ENCODE measurements at regions not wholly inside any gene's neighbourhood (a gene's known extent, or its start where the extent isn't known, plus 50 kb on each side); places are given as distances from the start of the nearest gene placed in this dataset.

DNA sequence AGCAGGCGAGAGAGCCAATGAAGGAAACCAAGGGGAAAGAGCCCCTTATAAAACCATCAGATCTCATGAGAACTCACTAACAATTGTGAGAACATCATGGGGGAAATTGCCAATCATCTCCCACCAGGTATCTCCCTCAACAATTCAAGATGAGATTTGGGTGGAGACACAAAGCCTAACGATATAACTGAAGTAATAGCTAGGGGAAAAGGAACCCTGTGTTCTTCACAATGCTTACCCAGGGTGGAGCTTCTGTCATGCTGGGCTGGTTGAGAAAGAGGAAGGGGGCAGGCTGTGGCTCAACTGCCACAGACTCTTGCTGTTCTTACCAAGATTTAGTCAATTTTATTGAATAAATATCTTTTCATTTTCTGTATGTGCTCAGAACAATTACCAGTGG is 392.1 kb upstream of the HS6ST1 start:
- Mint-ChIP-seq H3K27ac (no peak overlapping the region), H3K4me1 (no peaks in the 10 kb centered on the region), H3K4me3 (no peak overlapping the region), H3K36me3 (peaks cover 0 to 6% (median 0%) of the 10 kb centered on the region in 3 donors), H3K9me3 (peaks cover 16 to 38% (median 25%) of the 10 kb centered on the region in 5 donors), H3K27me3 (peaks cover 11 to 15% of the 10 kb centered on the region in 2 donors)
- POLR2A ChIA-PET = no interaction called here
- H3K36me3 ChIP-seq (ENCODE audit: insufficient read depth, low read length) = no peaks in the 10 kb centered on the region
- DNase-seq = no peak
- H3K27ac ChIP-seq (ENCODE audit: low read depth, low read length) = no peak overlapping the region
- no peaks in the 10 kb centered on the region for H3K27me3 ChIP-seq (ENCODE audit: insufficient read depth, low read length, poor library complexity, severe bottlenecking)
- H3K4me3 ChIP-seq (ENCODE audit: low read length) = no peak overlapping the region
- H3K4me1 ChIP-seq (ENCODE audit: insufficient read depth, low read length) = no peaks in the 10 kb centered on the region
- H3K9me3 ChIP-seq (ENCODE audit: low read length) = no peaks in the 10 kb centered on the region
- CTCF ChIA-PET = no interaction called here

DNA sequence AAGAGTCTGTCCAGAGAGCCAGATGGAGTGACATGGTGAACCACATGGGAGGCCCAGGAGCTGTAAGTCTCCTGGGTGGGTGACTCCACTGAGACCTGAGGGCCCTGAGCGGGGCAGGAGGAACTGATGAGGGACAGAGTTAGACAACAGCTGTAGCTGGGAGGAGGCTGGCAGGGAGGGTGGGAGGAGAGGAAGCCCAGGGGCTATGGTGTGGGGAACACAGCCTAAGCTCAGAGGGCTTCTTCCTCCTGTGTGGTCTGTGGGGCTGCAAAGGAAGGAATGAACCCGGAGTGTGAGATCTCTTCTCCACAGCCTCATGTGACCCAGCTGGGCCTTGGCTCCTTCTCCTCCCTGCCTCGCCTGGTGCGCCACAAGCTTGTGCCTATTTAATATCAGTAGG is 395.6 kb upstream of the HS6ST1 start:
- H3K4me3 ChIP-seq (ENCODE audit: low read length) = no peak overlapping the region
- Mint-ChIP-seq H3K36me3 (peaks cover 0 to 1% (median 0%) of the 10 kb centered on the region in 3 donors), H3K27ac (no peak overlapping the region), H3K27me3 (peaks cover 17 to 38% of the 10 kb centered on the region in 2 donors), H3K4me3 (no peak overlapping the region), H3K9me3 (peaks cover 2 to 12% (median 9%) of the 10 kb centered on the region in 5 donors), H3K4me1 (no peaks in the 10 kb centered on the region)
- ChIA-PET POLR2A (no interaction called here), CTCF (interaction anchor here (1.1 kb wide), 1 partner anchor 25 kb away, joined by 4 read pairs; no protein-coding TSS in a partner anchor)
- no peaks in the 10 kb centered on the region for H3K27me3 ChIP-seq (ENCODE audit: insufficient read depth, low read length, poor library complexity, severe bottlenecking)
- H3K4me1 ChIP-seq (ENCODE audit: insufficient read depth, low read length) = no peaks in the 10 kb centered on the region
- H3K9me3 ChIP-seq (ENCODE audit: low read length) = no peaks in the 10 kb centered on the region
- no peak overlapping the region for H3K27ac ChIP-seq (ENCODE audit: low read depth, low read length)
- DNase-seq = no peak
- H3K36me3 ChIP-seq (ENCODE audit: insufficient read depth, low read length) = no peaks in the 10 kb centered on the region

DNA sequence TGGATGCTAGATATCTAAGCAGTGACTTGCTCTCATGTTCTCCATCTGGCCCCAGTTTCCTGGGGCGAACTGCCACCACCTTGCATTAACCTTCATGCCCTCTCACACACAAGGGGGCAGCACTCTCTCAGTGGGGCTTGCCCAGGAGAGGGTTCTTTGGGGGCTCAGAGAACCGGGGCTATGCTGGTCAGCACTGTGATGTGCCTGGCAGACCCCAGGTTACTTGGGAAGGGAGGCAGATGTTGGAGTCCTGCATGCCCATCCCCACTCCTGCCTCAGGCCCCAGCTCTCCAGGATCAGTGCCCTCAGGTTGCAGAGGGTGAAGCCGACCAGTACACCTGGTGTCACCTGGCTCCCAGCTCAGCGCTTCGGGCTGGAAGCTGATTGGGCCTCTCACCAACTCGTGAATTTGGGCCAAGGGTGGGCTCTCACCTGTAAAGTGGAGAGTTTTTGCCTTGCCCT is 396.2 kb upstream of the HS6ST1 start:
- ChIA-PET CTCF (interaction anchor here (1.1 kb wide), 1 partner anchor 24 kb away, joined by 4 read pairs; no protein-coding TSS in a partner anchor), POLR2A (no interaction called here)
- H3K27ac ChIP-seq (ENCODE audit: low read depth, low read length) = no peak overlapping the region
- H3K27me3 ChIP-seq (ENCODE audit: insufficient read depth, low read length, poor library complexity, severe bottlenecking) = no peaks in the 10 kb centered on the region
- no peaks in the 10 kb centered on the region for H3K9me3 ChIP-seq (ENCODE audit: low read length)
- Mint-ChIP-seq H3K36me3 (no peaks in the 10 kb centered on the region), H3K27me3 (peaks cover 17 to 38% of the 10 kb centered on the region in 2 donors), H3K27ac (no peak overlapping the region), H3K4me3 (no peak overlapping the region), H3K9me3 (peaks cover 0 to 10% (median 7%) of the 10 kb centered on the region in 5 donors), H3K4me1 (no peaks in the 10 kb centered on the region)
- H3K36me3 ChIP-seq (ENCODE audit: insufficient read depth, low read length) = no peaks in the 10 kb centered on the region
- H3K4me1 ChIP-seq (ENCODE audit: insufficient read depth, low read length) = no peaks in the 10 kb centered on the region
- H3K4me3 ChIP-seq (ENCODE audit: low read length) = no peak overlapping the region
- no peak for DNase-seq

DNA sequence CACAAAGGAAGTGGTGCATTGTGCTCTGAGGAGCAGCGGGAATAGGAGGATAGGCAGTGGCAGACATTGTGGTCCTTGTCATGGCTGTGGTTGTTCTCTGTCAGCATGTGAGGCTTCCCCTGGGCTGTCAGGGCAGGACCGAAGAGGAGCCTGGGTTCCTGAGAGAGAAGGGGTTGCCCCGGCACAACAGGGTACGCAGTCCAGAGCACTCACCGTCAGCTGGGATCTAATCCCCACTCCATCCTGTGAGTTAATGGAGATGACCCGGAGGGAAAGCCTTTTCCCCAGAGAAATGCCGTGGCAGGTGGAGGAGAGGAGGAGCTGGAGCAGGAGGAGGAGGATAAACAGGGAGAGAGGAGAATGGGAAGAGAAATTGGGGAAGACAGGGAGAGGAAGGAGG is 396.7 kb upstream of the HS6ST1 start:
- POLR2A ChIA-PET = no interaction called here
- Mint-ChIP-seq H3K27me3 (peaks cover 15 to 37% of the 10 kb centered on the region in 2 donors), H3K9me3 (peaks cover 0 to 9% (median 2%) of the 10 kb centered on the region in 5 donors), H3K4me3 (no peak overlapping the region), H3K4me1 (no peaks in the 10 kb centered on the region), H3K27ac (peak overlapping the region in 1 of 8 donors; percentile 95), H3K36me3 (no peaks in the 10 kb centered on the region)
- H3K4me3 ChIP-seq (ENCODE audit: low read length) = no peak overlapping the region
- DNase-seq = no peak
- H3K9me3 ChIP-seq (ENCODE audit: low read length) = no peaks in the 10 kb centered on the region
- no peak overlapping the region for H3K27ac ChIP-seq (ENCODE audit: low read depth, low read length)
- no peaks in the 10 kb centered on the region for H3K4me1 ChIP-seq (ENCODE audit: insufficient read depth, low read length)
- no peaks in the 10 kb centered on the region for H3K36me3 ChIP-seq (ENCODE audit: insufficient read depth, low read length)
- no peaks in the 10 kb centered on the region for H3K27me3 ChIP-seq (ENCODE audit: insufficient read depth, low read length, poor library complexity, severe bottlenecking)
- CTCF ChIA-PET = no interaction called here

DNA sequence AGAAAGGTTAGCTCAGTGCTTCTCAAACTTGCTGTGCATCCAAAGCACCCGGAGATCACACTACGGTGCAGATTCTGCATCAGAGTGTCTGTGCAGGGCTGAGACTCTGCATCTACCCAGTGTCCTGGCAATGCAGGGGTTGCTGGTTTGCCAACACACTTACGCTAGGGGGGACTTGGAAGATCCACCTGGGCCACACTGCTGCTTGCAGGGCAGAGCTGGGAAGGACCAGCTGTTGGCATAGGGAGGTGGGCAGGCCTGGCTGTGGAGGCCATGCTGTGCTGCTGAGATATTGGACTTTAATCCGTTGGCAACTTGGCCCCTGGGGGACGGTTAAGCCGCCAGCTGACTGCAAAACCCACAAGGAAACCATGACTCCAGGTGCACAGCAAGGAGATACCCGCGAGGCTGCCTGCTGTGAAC is 397.6 kb upstream of the HS6ST1 start:
- H3K4me1 ChIP-seq (ENCODE audit: insufficient read depth, low read length) = no peaks in the 10 kb centered on the region
- H3K27ac Mint-ChIP-seq = peak overlapping the region in 1 of 8 donors; percentile 68
- ChIA-PET POLR2A (no interaction called here), CTCF (no interaction called here)
- H3K27me3 Mint-ChIP-seq = peaks cover 15 to 35% of the 10 kb centered on the region in 2 donors
- DNase-seq = no peak
- peaks cover 0 to 8% (median 0%) of the 10 kb centered on the region in 5 donors for H3K9me3 Mint-ChIP-seq
- no peak overlapping the region for H3K4me3 ChIP-seq (ENCODE audit: low read length)
- no peak overlapping the region for H3K27ac ChIP-seq (ENCODE audit: low read depth, low read length)
- no peaks in the 10 kb centered on the region for H3K36me3 ChIP-seq (ENCODE audit: insufficient read depth, low read length)
- H3K27me3 ChIP-seq (ENCODE audit: insufficient read depth, low read length, poor library complexity, severe bottlenecking) = no peaks in the 10 kb centered on the region
- H3K4me3 Mint-ChIP-seq = no peak overlapping the region
- H3K4me1 Mint-ChIP-seq = no peaks in the 10 kb centered on the region
- no peaks in the 10 kb centered on the region for H3K9me3 ChIP-seq (ENCODE audit: low read length)
- no peaks in the 10 kb centered on the region for H3K36me3 Mint-ChIP-seq

DNA sequence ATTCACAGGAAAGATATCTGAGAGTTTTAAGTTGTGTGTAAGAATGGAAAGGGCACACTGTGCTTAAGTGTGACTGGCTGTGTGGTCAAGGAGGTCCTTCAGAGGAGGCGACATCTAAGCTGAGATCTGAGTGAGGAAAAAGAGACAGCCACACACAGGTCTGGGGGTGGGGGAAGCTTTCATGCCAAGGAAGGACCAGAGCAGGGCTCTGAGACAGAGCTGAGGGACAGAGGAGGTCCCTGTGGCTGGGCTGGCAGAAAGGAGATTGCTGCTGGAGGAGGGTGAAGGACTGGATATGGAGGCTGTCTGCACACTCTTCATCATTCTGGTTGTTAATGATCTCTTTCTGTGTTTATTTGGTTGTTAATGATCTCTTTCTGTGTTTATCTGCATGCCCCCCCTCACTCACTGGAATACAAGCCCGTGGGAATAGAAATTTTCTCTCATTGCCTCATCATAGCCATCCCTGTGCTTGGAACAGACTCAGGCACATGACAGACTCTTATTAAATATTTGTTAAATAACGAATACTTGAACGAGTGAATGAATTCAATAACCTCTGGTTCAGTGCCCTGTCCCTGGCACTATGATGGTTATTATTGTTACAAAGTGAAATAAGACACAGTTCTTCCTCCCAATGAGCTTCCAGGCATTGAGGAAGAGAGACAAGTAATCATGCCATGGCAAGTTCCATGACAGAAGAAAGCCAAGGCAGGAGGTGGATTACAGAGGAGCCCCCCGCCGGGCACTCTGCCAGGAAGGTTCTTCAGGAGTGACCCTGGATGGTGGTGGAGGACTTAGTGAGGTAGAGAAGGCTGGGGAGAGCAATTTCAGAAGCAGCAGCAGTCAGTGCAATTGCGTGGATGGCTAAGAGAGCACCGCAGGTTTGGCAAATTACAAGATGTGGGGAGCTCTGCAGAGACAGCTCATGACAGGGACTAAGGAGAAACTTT is 399.4 kb upstream of the HS6ST1 start:
- Mint-ChIP-seq H3K27me3 (peaks cover 15 to 35% of the 10 kb centered on the region in 2 donors), H3K9me3 (peaks cover 0 to 4% (median 0%) of the 10 kb centered on the region in 5 donors), H3K4me1 (no peaks in the 10 kb centered on the region), H3K36me3 (no peaks in the 10 kb centered on the region), H3K27ac (no peak overlapping the region), H3K4me3 (no peak overlapping the region)
- DNase-seq = no peak
- Histone ChIP-seq H3K9me3 (ENCODE audit: low read length) (no peaks in the 10 kb centered on the region), H3K27me3 (ENCODE audit: insufficient read depth, low read length, poor library complexity, severe bottlenecking) (no peaks in the 10 kb centered on the region), H3K27ac (ENCODE audit: low read depth, low read length) (no peak overlapping the region), H3K36me3 (ENCODE audit: insufficient read depth, low read length) (no peaks in the 10 kb centered on the region), H3K4me1 (ENCODE audit: insufficient read depth, low read length) (no peaks in the 10 kb centered on the region), H3K4me3 (ENCODE audit: low read length) (no peak overlapping the region)
- POLR2A ChIA-PET = no interaction called here
- CTCF ChIA-PET = no interaction called here

DNA sequence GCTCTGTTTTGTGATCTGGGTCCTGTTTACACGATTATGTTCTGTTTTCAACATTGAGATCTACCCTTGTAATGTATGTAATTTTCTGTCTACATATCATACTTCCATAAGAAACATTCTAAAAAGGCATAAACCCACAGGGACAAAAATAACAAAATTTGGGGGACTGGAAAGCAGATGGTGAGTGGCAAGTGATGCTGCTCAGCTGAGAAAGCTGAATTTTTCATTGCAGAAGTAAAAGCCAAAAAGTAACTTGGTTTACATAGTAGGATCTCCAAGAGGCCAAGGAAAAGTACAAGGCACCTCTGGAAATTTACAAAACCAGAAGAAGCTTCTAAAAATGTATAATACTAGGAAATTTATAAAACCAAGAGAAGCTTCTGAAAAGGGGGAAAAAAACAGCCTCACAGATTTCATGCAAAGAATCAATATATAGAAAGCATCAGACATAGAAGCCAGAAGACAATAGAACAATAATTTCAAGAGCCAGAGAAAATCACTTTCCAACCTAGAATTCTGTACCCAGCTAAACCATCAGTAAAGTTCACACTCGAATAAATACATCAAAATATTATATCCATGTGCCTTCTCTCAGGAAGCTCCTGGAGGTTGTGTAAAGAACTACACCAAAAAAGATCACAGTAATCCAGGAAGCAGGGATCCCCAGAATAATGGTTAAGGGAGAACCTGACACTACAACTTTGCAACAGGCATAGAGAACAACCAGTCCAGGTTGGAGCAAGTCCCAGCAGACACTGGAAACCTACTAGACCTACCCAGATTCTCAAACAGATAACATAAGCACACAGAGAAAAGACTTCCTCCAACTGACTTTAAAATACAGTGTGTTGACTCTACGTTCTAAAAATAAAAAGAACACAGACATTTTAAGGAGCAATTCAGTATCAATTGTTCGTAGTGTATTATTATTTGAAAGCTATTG is 401.7 kb upstream of the HS6ST1 start:
- no peaks in the 10 kb centered on the region for H3K27me3 ChIP-seq (ENCODE audit: insufficient read depth, low read length, poor library complexity, severe bottlenecking)
- H3K27ac ChIP-seq (ENCODE audit: low read depth, low read length) = no peak overlapping the region
- ChIA-PET POLR2A (no interaction called here), CTCF (no interaction called here)
- no peak overlapping the region for H3K4me3 ChIP-seq (ENCODE audit: low read length)
- H3K36me3 ChIP-seq (ENCODE audit: insufficient read depth, low read length) = no peaks in the 10 kb centered on the region
- no peaks in the 10 kb centered on the region for H3K36me3 Mint-ChIP-seq
- peaks cover 0 to 3% (median 0%) of the 10 kb centered on the region in 5 donors for H3K9me3 Mint-ChIP-seq
- H3K4me3 Mint-ChIP-seq = no peak overlapping the region
- H3K9me3 ChIP-seq (ENCODE audit: low read length) = no peaks in the 10 kb centered on the region
- no peaks in the 10 kb centered on the region for H3K4me1 ChIP-seq (ENCODE audit: insufficient read depth, low read length)
- H3K4me1 Mint-ChIP-seq = no peaks in the 10 kb centered on the region
- no peak overlapping the region for H3K27ac Mint-ChIP-seq
- no peak for DNase-seq
- peaks cover 10 to 27% of the 10 kb centered on the region in 2 donors for H3K27me3 Mint-ChIP-seq

DNA sequence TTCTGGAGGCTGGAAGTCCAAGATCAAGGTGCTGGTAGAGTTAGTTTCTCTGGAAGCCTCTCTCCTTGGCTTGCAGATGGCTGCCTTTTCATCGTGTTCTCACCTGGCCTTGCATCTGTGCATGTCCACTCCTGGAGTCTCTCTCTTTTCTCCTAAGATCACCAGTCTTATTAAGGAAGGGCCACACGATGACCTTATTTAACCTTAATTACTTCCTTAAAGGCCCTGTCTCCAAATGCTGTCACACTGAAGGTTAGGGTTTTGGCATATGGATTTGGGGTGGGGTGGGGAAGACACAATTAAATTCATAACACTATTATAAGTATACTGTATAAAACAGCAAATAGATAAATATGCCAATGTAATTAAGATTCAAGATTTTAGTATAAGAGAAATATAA is 402.4 kb upstream of the HS6ST1 start:
- H3K27ac ChIP-seq (ENCODE audit: low read depth, low read length) = no peak overlapping the region
- CTCF ChIA-PET = no interaction called here
- Mint-ChIP-seq H3K4me3 (no peak overlapping the region), H3K36me3 (no peaks in the 10 kb centered on the region), H3K4me1 (no peaks in the 10 kb centered on the region), H3K27ac (no peak overlapping the region), H3K27me3 (peaks cover 7 to 19% of the 10 kb centered on the region in 2 donors), H3K9me3 (no peaks in the 10 kb centered on the region)
- DNase-seq = no peak
- H3K4me1 ChIP-seq (ENCODE audit: insufficient read depth, low read length) = no peaks in the 10 kb centered on the region
- no peaks in the 10 kb centered on the region for H3K36me3 ChIP-seq (ENCODE audit: insufficient read depth, low read length)
- no peak overlapping the region for H3K4me3 ChIP-seq (ENCODE audit: low read length)
- no peaks in the 10 kb centered on the region for H3K27me3 ChIP-seq (ENCODE audit: insufficient read depth, low read length, poor library complexity, severe bottlenecking)
- H3K9me3 ChIP-seq (ENCODE audit: low read length) = no peaks in the 10 kb centered on the region
- POLR2A ChIA-PET = no interaction called here
